ENCODE measurements at regions not wholly inside any gene's neighbourhood (a gene's known extent, or its start where the extent isn't known, plus 50 kb on each side); places are given as distances from the start of the nearest gene placed in this dataset.

DNA sequence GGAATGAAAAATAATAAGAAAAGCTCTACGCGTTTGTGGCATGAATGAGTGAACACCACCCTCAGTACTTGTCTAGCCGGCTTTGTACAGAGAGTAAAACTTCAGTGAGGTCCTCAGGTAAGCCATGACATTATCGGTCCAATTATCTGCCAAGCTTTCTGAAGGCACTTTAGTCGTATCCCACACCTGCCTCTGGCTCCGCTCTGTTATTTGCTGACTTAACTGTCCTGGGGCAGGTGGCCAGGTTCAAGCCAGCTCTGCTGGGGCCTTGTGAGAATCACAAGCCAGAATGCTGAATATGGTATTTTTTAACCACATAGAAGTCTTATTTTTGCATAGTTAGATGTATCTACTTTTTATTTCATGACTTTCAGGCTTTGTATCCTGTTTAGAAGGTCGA, 66.0 kb upstream of the FHIP2A start:
- Histone ChIP-seq H3K9ac (ENCODE audit: low read depth, low read length) (no peak overlapping the region), H3K27ac (ENCODE audit: low read depth, low read length) (no peak overlapping the region)

DNA sequence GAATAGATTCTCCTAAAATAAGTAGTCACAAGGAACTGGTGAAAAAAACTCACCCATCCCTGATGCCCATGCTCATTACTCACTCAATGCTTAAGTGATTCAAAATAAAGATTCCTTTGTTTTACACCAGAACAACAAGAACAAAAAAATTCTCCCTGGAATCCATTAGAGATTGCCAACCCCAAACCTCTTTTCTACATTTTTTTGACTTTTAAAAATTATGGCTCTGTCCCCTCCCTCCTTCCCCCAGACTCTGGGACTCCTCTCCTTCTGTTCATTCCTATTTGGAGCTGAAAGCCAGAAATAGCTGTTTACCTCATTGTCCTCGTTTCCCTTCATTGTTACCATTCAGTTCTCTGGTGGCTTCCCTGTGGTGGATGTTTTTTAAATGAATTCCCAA, 63.2 kb upstream of the FHIP2A start:
- Histone ChIP-seq H3K36me3 (ENCODE audit: control insufficient read depth, insufficient read depth, low read length) (no peaks in the 10 kb centered on the region), H3K4me3 (ENCODE audit: low read depth, low read length) (no peak overlapping the region), H3K27ac (ENCODE audit: low read depth, low read length) (no peak overlapping the region), H3K27me3 (ENCODE audit: control insufficient read depth, insufficient read depth, low read length) (no peaks in the 10 kb centered on the region), H3K9me3 (ENCODE audit: control insufficient read depth, insufficient read depth, low read length) (no peaks in the 10 kb centered on the region), H3K9ac (ENCODE audit: low read depth, low read length) (no peak overlapping the region), H3K4me1 (ENCODE audit: control insufficient read depth, insufficient read depth, low read length) (peaks cover 10% of the 10 kb centered on the region)

More for the DNA sequence above, 66.0 kb upstream of the FHIP2A start:
- Histone ChIP-seq H3K4me1 (ENCODE audit: control insufficient read depth, insufficient read depth, low read length) (peaks cover 10% of the 10 kb centered on the region), H3K36me3 (ENCODE audit: control insufficient read depth, insufficient read depth, low read length) (no peaks in the 10 kb centered on the region), H3K27me3 (ENCODE audit: control insufficient read depth, insufficient read depth, low read length) (no peaks in the 10 kb centered on the region), H3K4me3 (ENCODE audit: low read depth, low read length) (no peak overlapping the region), H3K9me3 (ENCODE audit: control insufficient read depth, insufficient read depth, low read length) (no peaks in the 10 kb centered on the region)

DNA sequence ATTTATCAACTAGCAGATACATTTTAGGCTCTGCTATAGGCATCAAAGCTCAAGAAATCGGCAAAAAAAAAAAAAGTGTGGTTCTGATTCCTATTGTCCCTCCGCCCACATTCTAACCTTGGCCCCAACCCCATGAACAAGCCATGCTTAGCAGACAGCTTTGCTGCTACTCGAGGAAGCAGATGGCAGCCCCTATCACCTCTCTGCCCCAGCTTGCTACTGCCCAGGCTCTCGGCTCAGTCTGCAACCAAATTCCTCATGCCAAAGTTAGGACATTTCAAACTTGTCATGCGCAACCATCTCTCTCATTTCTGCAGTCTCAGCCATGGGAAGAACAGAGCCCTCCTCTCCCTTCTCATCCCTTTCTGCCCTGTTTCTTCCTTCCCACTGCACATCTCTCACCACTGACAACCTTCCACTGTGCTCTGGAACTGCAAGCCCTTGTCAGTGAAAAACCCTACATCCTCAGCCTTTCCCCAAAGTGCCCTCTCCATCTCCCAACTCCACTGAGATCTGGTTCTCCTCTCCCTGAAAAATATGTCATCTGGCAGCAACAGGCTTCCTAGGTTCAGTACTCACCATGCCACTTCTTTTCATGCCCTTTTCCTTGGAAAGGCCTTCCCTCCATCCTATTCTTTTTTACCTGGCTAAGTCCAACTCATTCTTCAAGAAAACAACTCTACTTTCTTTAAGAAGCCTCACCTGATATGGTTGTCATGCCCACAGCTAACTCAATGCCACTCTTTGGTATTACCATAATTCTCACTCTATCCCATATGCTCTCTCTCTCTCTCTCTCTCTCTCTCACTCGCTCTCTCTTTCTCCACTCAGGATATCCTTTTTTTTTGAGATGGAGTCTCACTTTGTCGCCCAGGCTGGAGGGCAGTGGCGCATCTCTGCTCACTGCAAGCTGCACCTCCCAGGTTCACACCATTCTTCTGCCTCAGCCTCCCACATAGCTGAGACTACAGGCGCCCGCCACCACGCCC, 60.1 kb upstream of the FHIP2A start:
- no peak overlapping the region for H3K4me3 ChIP-seq (ENCODE audit: low read depth, low read length)
- peaks cover 10% of the 10 kb centered on the region for H3K4me1 ChIP-seq (ENCODE audit: control insufficient read depth, insufficient read depth, low read length)
- H3K9me3 ChIP-seq (ENCODE audit: control insufficient read depth, insufficient read depth, low read length), result no peaks in the 10 kb centered on the region
- no peak overlapping the region for H3K27ac ChIP-seq (ENCODE audit: low read depth, low read length)
- no peak overlapping the region for H3K9ac ChIP-seq (ENCODE audit: low read depth, low read length)
- H3K36me3 ChIP-seq (ENCODE audit: control insufficient read depth, insufficient read depth, low read length), result no peaks in the 10 kb centered on the region
- peaks cover 5% of the 10 kb centered on the region for H3K27me3 ChIP-seq (ENCODE audit: control insufficient read depth, insufficient read depth, low read length)

DNA sequence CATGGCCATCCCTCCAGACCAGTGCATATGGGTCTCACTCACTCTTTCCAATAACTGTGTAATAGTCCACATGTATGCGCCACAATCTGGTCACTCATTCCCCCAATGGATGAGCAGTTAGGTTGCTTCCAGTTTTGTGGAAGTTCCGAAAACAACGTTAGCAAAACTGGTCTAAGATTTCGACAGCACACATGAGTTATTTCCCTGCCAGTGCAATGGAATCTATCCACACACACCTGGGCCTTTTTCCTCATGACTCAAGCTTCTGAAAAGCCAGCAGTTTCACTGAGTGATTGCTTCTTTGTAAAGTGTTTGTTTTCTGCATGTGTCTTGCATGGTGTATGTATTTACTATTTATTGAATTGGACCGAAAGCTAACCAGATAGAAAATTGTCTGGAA, 58.8 kb upstream of the FHIP2A start:
- no peaks in the 10 kb centered on the region for H3K9me3 ChIP-seq (ENCODE audit: control insufficient read depth, insufficient read depth, low read length)
- H3K4me3 ChIP-seq (ENCODE audit: low read depth, low read length), result no peak overlapping the region
- peaks cover 13% of the 10 kb centered on the region for H3K27me3 ChIP-seq (ENCODE audit: control insufficient read depth, insufficient read depth, low read length)
- no peaks in the 10 kb centered on the region for H3K36me3 ChIP-seq (ENCODE audit: control insufficient read depth, insufficient read depth, low read length)
- no peak overlapping the region for H3K27ac ChIP-seq (ENCODE audit: low read depth, low read length)
- H3K4me1 ChIP-seq (ENCODE audit: control insufficient read depth, insufficient read depth, low read length), result peaks cover 10% of the 10 kb centered on the region
- no peak overlapping the region for H3K9ac ChIP-seq (ENCODE audit: low read depth, low read length)

GRCh38 chr10:114764656-114765055, 56.9 kb upstream of the FHIP2A start:
- H3K27me3 ChIP-seq (ENCODE audit: control insufficient read depth, insufficient read depth, low read length), result peaks cover 18% of the 10 kb centered on the region
- no peak overlapping the region for H3K4me3 ChIP-seq (ENCODE audit: low read depth, low read length)
- H3K9me3 ChIP-seq (ENCODE audit: control insufficient read depth, insufficient read depth, low read length), result no peaks in the 10 kb centered on the region
- H3K9ac ChIP-seq (ENCODE audit: low read depth, low read length), result no peak overlapping the region
- no peaks in the 10 kb centered on the region for H3K36me3 ChIP-seq (ENCODE audit: control insufficient read depth, insufficient read depth, low read length)
- no peak overlapping the region for H3K27ac ChIP-seq (ENCODE audit: low read depth, low read length)
- no peaks in the 10 kb centered on the region for H3K4me1 ChIP-seq (ENCODE audit: control insufficient read depth, insufficient read depth, low read length)

DNA sequence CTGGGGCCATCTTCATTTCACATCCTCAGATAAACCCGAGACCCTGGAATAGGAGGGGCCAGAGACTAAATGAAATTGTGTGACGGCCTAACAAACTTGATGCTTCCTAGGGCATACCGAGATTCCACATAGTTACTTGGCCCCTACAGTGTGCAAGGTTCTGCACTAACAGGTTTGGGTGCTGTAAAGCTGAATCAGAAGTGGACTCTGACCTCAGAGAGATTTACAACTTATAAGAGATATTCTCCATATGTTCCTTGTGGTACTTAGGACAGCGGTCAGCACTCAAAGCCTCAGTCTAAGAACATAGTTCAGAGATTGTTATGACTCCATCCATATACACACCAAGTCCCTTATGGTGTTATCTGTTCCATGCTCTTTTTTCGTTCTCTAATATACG, 55.1 kb upstream of the FHIP2A start:
- Histone ChIP-seq H3K9me3 (ENCODE audit: control insufficient read depth, insufficient read depth, low read length) (no peaks in the 10 kb centered on the region), H3K9ac (ENCODE audit: low read depth, low read length) (no peak overlapping the region), H3K36me3 (ENCODE audit: control insufficient read depth, insufficient read depth, low read length) (no peaks in the 10 kb centered on the region), H3K4me3 (ENCODE audit: low read depth, low read length) (no peak overlapping the region), H3K4me1 (ENCODE audit: control insufficient read depth, insufficient read depth, low read length) (no peaks in the 10 kb centered on the region), H3K27me3 (ENCODE audit: control insufficient read depth, insufficient read depth, low read length) (peaks cover 18% of the 10 kb centered on the region), H3K27ac (ENCODE audit: low read depth, low read length) (no peak overlapping the region)

DNA sequence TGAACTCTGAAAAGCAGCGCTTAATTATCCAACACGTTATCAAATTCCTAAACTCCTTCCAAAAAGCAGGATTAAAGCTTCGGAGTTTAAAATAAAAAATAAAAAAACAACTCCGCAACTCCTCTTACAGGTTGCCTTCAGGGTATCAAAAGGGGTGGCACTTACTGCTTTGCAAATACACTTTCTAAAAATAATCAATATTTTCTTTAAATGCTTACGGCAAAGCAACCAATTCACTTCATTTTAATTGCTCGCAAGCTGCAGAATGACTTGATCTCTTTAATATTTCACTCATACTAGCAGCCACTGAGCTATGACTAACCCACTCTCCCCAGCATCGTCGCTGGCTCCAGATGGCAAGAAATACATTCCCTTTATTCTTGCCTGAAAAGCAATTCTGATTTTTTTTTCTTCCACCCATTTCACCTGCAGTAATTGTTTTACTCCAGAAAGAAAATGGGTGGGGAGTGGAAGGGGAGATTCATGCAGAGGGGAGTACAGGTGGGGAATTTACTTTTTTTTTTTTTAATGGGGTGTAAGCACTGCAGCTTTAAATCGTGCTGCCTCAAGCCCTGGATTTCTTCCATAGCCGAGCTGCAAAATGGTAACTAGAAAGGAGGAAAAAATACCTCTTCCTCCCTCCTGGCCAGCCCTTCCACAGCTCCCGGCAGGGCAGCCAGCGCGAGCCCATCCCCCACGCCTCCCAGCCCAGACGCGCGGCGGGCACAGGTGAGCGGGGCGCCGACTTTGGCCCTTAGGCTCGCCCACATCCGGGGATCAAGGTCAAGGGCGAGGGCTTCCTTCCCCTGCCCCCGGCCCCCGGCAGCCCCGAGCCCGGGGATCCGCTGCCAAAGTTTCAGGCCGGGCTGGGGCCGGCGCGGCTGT, 54.2 kb upstream of the FHIP2A start:
- Histone ChIP-seq H3K27ac (ENCODE audit: low read depth, low read length) (no peak overlapping the region), H3K36me3 (ENCODE audit: control insufficient read depth, insufficient read depth, low read length) (no peaks in the 10 kb centered on the region), H3K27me3 (ENCODE audit: control insufficient read depth, insufficient read depth, low read length) (peaks cover 18% of the 10 kb centered on the region), H3K9me3 (ENCODE audit: control insufficient read depth, insufficient read depth, low read length) (no peaks in the 10 kb centered on the region), H3K9ac (ENCODE audit: low read depth, low read length) (peak overlapping the region; percentile 33; the same call in 1 of the 2 replicates), H3K4me1 (ENCODE audit: control insufficient read depth, insufficient read depth, low read length) (no peaks in the 10 kb centered on the region), H3K4me3 (ENCODE audit: low read depth, low read length) (peak overlapping the region; percentile 65)

GRCh38 chr10:114767986-114768821, 53.4 kb upstream of the FHIP2A start:
- no peaks in the 10 kb centered on the region for H3K9me3 ChIP-seq (ENCODE audit: control insufficient read depth, insufficient read depth, low read length)
- H3K36me3 ChIP-seq (ENCODE audit: control insufficient read depth, insufficient read depth, low read length), result no peaks in the 10 kb centered on the region
- no peak overlapping the region for H3K9ac ChIP-seq (ENCODE audit: low read depth, low read length)
- peak overlapping the region; percentile 65 for H3K4me3 ChIP-seq (ENCODE audit: low read depth, low read length)
- H3K27ac ChIP-seq (ENCODE audit: low read depth, low read length), result no peak overlapping the region
- no peaks in the 10 kb centered on the region for H3K4me1 ChIP-seq (ENCODE audit: control insufficient read depth, insufficient read depth, low read length)
- peaks cover 18% of the 10 kb centered on the region for H3K27me3 ChIP-seq (ENCODE audit: control insufficient read depth, insufficient read depth, low read length)

- Histone ChIP-seq H3K9me3 (ENCODE audit: control insufficient read depth, insufficient read depth, low read length) (no peaks in the 10 kb centered on the region), H3K27me3 (ENCODE audit: control insufficient read depth, insufficient read depth, low read length) (peaks cover 18% of the 10 kb centered on the region), H3K27ac (ENCODE audit: low read depth, low read length) (no peak overlapping the region), H3K36me3 (ENCODE audit: control insufficient read depth, insufficient read depth, low read length) (no peaks in the 10 kb centered on the region), H3K4me1 (ENCODE audit: control insufficient read depth, insufficient read depth, low read length) (no peaks in the 10 kb centered on the region), H3K9ac (ENCODE audit: low read depth, low read length) (no peak overlapping the region), H3K4me3 (ENCODE audit: low read depth, low read length) (no peak overlapping the region)
These were observed 51.6 kb upstream of the FHIP2A start for GRCh38 chr10:114770009-114770408.

DNA sequence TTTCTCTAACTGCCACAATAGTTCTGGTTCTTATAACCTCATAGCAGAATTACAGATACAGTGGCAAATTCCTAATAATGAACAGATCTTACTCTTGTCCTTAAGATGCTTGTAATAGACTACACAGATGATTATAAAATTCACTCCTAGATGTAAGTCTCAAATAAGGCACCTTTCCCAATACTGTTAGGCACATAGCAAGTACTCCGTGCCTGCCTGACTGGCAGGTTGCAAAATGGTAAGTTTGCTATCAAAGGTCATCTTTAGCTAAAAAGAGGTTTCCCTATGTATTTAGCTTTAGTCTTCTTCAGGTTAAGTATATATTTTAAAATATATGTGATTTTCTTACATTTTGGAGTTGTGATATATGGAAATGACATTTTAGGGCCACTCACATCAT, 50.4 kb upstream of the FHIP2A start:
- Histone ChIP-seq H3K4me1 (ENCODE audit: control insufficient read depth, insufficient read depth, low read length) (no peaks in the 10 kb centered on the region), H3K9ac (ENCODE audit: low read depth, low read length) (no peak overlapping the region), H3K27ac (ENCODE audit: low read depth, low read length) (no peak overlapping the region), H3K9me3 (ENCODE audit: control insufficient read depth, insufficient read depth, low read length) (no peaks in the 10 kb centered on the region), H3K27me3 (ENCODE audit: control insufficient read depth, insufficient read depth, low read length) (peaks cover 17% of the 10 kb centered on the region), H3K36me3 (ENCODE audit: control insufficient read depth, insufficient read depth, low read length) (no peaks in the 10 kb centered on the region), H3K4me3 (ENCODE audit: low read depth, low read length) (no peak overlapping the region)
